GM19372 (cell line): ENCODE measurements at regions not wholly inside any gene's neighbourhood (a gene's known extent, or its start where the extent isn't known, plus 50 kb on each side); places are given as distances from the start of the nearest gene placed in this dataset.
"Not testable (repeated sequence)": the region's sequence is repeated elsewhere in the genome, so short reads cannot be mapped to it uniquely, and the experiment has no call there.

Experiments used
- ATAC-seq: cut with Tn5 transposase; IDR thresholded peaks from one replicate; pipeline ENCODE4 v1.9.1; 2021; ENCODE audit warnings: mild to moderate bottlenecking, low read depth, moderate library complexity; ENCODE audit not compliant: unreplicated experiment

DNA sequence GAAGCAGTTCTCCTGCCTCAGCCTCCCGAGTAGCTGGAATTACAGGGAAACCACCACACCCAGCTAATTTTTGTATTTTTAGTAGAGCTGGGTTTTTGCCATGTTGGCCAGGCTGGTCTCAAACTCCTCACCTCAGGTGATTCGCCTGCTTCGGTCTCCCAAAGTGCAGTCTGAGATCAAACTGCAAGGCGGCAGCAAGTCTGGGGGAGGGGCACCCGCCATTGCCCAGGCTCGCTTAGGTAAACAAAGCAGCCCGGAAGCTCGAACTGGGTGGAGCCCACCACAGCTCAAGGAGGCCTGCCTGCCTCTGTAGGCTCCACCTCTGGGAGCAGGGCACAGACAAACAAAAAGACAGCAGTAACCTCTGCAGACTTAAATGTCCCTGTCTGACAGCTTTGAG lies 725.2 kb upstream of the ANKRD30A start:
- ATAC-seq, result not testable (repeated sequence)

DNA sequence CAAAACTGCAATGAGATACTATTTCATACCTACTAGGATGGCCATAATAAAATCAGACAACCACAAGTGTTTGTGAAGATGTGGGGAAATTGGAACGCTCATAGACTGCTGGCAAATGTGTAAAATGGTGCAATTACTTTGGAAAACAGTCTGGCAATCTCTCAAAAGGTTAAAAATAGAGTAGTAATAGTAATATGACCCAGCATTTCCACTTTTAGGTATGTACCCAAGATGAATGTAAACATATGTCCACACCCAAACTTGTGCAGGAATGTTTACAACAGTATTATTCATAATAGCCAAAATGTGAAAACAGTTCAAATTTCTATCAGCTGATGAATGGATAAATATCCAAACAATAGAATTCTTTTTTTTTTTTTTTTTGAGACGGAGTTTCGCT lies 731.6 kb upstream of the ANKRD30A start:
- no peak for ATAC-seq

DNA sequence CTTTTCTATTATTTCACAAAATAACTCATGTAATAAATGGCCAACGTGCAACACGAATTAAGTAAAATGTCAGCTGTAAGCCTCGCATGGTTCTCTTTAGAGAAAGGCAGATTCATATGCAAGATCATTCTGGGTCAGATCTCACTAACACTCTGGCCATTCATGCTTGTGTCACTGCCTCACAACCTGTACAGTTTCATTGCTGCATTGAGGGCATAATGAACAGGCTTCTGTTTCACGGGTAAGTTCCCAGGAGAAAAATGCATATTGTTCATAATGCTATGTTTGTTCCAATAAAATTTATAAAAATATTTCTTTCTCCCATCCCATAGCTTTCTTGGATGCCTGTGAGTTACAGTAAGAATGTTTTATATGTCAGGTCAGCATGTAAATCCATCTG lies 734.0 kb upstream of the ANKRD30A start:
- ATAC-seq, result no peak

DNA sequence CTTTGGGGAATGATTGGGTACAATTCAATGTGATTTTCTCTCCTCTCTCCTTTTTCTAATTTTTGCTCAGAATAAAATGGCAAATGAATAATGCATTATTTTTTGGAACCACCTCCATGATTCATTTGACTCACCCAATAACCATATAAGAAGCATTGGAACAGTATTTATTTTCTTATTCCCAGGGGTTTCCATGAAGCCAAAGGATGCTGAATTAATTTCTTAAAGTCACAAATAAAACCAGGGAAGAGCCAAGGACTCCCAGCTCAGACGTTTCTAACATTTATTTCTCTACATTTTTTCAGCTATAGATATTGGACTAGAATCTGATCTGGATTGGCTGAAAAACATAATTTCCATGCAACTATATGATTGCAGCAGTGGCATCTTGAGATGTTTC lies 735.2 kb upstream of the ANKRD30A start:
- no peak for ATAC-seq

DNA sequence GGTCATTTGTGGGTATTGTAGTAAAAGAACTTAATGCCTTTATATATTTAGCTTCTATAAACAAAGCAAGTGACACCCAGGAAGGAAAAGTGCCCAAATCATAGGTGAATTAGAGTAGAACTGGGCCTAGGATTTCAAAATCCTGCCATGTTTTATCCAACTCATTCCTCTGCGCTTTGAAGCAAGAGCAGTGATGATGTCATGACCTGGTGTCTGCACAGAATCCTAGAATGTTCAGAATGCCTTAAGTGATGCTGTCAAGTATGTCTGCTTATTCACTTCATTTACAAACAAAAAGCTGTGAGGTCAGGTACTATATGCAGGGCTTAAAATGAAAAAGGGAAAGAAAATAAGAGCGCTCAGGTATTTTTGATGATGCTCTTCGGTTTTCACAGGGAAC lies 737.2 kb upstream of the ANKRD30A start:
- no peak for ATAC-seq

DNA sequence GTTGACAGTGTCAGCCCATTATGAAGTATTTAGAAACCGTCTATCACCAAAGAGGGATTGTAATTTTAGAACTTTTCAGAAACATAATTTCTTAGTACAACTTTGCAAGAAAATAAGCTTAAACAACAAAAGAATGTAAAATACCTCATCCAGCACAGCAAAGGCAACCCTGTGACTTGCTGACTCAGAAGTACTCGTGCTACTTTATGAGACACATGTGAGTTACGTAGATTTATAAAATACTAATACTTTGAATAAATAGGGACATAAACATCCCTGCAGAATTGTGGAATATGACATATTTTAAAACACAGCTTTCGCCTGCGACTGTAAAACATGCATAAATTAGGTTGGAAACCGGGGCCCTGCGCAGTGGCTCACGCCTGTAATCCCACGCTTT lies 739.7 kb upstream of the ANKRD30A start:
- ATAC-seq, result no peak

DNA sequence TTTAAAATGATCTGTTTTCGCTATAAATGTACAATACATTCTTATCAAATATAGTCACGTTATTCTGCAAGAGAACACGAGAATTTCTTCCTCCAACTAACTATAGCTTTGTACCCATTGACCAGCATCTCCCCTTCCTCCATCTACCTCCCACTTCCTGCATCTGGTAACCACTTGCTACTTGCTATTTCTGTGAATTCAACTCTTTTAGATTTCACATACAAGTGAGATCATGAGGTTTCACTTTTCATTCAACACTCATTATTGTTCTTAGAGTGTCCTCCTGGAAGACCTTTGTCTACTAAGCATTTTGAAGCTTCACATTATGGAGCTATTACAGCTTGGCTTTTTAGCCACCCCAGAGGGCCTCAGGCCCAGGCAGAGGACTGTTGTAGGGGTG lies 741.3 kb upstream of the FZD8 start:
- no peak for ATAC-seq

DNA sequence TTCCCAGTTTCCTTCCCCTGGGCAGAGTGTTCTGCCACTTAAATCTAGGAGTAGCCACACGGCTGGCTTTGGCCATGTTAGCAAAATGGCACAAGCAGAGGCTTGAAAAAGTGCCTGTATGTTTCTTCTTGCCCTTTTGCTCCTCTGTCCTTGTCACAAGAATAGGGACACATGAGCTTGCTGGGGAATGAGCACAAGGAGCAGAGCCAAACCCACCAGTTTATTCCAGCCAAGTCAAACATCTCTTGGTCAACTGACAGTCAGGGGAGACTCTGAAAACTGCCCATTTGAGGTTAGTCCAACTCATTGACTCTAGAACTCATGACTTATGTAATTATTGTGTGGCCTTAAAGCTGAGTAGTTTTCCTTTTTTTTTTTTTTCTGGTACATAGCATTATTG lies 739.7 kb upstream of the FZD8 start:
- ATAC-seq, result no peak

DNA sequence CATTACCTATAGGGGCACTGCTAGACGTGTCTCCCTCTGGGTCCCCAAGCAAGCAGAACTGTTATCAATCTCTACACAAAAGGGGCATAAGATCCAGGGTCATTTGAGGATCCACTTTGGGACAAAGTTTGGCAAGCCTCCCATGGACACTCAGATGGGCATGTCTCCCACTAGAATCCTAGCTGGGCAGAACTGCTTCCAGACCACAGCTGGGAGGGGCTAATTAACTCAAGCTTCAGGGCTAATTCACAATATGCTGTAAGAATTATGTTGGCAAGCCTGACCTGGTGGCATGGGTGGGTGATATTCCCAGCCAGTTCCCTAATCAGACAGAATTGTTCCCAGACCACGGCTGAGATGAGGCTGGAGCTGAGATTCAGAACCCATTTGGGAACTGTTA lies 738.4 kb upstream of the FZD8 start:
- no peak for ATAC-seq

DNA sequence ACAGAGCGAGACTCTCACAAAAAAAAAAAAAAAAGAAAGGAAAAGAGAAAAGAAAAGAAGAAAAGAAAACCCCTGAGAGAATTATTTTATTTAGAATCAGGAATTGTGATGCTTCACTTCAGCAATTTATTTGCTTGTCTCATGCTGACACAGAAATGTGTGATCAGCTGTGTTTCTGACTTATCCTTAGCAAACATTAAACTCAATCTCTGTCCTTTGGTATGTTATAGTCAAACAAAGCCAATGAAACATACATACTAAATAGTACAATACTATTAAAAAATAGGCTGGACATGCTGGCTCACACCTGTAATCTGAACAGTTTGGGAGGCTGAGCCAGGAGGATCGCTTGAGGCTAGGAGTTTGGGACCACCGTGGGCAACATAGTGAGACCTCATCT lies 733.0 kb upstream of the FZD8 start:
- ATAC-seq, result no peak

DNA sequence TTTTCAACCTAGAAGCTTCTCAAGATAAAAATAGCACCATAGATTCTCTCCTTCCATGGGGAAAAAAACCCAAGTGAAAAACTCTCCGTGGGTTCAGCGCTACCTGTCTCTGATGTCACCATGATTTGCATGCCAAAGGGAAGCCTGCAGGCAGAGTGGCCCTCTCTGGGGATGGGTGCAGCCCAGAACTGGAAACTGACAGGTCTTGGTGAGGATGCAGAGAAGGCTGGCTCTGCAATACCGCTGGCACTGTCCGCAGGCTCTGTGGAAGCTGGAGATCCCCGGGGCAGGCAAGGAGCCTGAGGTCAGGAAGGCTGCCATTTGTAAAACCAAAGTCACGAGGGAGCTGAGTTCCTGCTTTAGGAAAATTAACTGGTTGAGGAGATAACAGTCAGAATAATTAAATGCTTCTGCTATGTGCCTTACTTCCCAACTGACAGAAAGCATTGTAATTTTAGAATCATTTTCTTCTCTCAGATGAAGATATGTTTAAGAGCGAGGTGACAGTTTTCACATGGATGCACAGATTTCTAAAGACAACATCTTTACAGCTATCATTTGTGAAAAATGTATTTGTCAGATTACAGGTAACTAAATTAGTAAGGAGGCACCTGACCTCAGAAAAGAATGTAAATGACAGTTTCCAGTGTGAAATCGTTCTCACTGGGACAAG lies 731.5 kb upstream of the FZD8 start:
- ATAC-seq, result no peak

DNA sequence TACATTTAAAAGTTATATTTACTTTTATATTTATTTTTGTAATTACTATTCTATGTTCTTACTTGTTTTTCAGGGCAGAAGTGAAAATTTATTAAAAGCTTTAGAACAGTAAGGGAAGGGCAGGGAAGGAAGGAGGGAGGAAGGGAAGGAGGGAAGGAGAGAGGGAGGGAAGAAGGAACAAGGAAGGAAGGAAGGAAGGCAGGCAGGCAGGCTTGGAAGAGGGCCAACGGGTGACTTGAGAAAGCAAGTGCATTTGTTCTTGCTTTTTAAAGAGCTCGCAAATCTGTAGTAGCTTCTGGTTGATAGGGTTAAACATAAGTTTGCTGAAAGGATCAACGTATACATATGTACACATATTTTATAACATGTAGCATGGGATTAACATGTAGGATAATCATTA lies 725.3 kb upstream of the FZD8 start:
- ATAC-seq, result no peak

DNA sequence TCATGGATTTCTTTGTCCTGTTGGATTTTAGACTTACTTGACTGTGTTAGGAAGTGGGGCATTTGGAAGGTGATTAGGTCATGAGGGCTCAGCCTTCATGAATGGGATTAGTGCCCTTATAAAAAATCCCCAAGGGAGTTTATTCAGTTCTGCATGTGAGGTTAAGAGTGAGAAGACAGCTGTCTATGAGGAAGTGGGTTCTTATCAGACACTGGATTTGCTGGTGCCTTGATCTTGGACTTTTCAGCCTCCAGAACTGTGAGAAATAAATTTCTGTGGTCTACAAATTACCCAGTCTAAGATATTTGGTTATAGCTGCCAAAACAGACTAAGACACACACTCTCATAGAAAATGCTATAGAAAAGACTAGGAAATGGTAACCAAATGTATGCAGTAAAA lies 724.7 kb upstream of the FZD8 start:
- ATAC-seq, result no peak

DNA sequence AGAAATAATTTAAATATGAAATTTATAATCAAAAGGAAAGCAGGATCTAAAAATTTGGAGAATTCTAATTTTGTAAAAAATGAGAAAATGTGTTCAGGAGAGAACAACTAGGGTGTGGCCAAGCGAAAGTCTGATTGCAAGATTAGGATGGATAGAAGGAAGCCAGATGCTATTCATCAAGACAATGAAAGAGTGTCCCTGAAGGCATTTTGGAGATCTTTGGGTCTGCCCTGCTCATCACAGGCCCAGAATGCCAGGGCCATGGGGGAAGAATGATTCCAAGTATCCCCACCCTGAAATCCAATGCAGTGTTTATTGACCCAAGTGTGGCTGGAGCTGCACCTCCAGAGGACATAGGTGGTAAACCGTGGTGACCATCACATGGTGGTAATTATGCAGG lies 724.0 kb upstream of the FZD8 start:
- ATAC-seq, result no peak

DNA sequence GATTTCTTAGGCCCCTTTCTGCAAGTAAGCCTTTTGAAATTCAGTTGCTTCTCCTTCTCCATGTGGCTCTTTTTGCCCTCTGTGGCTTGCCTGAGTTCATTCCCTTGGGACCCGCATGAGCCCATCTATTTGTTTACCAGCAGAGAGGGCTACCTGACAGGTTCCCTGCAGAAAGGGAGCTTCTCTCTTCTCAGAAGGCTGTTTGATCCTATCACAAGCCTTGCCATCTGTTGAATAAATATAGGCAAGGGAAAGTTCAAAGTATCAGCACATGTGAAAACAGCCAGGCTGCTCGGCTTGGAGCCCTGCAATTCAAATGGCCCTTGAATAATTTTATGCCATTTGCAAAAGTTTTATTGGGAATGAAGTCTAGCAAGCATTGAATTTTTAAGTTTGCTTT lies 720.2 kb upstream of the FZD8 start:
- no peak for ATAC-seq

DNA sequence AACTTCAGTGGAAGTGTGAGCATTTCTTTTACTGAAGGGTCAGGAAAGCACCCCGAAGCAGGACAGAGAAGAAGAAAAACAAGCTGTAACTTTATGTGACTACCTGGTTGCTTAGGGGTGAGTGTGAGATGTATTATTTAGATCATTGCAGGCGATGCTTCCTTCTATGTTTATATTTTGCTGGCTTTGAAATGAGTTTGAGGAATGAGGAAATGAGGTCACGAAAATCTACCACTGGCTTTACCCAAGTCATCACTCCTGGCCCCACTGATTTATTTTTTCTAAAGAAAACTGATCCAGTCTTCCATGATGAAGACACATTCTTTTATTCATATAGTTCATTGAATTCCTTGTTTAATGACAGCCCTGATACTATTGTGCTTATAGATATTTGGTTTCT lies 716.6 kb upstream of the FZD8 start:
- ATAC-seq, result no peak

DNA sequence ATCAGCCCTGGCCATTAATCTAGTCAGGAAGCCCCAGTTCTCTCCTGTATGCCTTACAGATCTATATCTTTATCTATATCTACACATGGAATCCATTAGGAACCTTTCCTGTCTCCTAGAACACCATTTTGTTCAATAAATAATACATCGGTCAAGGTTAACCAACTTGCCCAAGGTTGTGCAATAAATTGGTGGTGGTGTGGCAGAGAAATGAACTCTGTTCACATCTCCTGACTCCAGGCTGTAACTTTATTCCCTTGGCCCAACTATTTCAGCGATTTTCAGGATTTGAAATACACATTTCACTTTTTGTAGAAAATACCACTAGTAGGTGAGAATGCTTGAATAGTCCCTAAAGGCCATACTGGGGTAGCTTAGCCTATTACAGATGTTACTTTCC lies 712.5 kb upstream of the FZD8 start:
- ATAC-seq, result no peak

DNA sequence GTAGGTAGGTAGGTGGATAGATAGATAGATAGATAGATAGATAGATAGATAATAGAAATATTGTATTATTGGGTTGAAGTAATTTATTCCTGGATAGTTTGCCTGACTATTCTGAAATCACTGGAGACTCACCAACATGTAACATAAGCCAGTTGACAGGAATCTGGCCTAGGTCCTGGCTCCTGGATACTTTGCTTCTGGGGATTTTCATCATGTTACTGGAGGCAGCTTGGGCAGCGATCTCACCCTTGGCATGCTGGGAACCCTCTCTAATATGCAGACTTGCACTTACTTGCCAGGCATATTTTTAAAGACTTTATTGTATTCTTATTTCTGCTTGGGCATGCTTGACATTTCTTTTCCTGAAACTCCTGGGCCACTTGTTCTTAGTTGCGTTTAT lies 709.1 kb upstream of the FZD8 start:
- no peak for ATAC-seq

DNA sequence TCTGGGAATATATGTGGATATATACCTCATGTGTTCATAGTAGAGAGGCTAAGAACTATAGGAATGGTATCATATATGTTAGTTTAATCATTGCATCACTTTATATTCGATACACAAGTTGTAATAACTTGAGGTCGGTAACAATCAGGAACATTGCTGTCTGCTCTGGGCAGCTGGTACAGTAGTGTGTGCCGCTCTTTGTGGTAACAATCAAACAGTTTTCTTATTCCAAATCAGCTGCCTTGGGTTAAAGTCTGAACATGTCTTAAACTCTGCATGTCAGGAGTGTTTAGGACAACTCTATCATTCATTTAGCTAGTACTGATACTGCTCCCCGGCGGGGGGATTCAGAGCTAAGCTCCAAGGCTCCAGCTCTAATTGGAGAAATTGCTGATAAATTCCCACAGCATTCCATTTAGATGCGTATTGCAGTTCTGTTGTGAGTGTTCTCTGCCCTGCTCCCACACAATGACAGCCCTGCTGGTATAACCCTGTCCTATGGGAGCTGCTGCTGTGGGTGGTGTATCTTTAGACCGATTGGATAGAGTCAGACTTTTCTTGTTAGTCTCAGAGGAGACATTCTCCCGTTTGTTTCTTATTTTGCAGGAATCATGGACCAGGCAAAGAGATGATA lies 707.5 kb upstream of the FZD8 start:
- no peak for ATAC-seq

DNA sequence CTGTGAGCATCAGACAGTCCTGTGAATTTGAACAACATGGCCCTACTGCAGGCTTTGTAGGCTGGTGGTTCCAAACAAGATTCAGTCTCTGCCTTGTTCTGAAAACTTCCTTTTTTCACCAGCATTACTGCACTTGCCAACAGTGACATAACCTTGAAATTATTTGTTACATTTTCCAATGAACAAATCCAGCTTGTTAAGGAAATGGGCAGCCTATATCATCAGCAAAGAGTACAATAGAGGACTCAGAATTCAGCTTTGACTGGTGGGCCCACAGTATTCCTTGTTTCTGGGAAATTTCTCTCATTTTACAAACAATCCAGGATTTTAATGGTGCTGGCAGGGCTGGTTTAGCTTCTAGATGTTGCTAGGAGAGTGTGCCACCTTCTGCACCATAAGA lies 703.7 kb upstream of the FZD8 start:
- no peak for ATAC-seq

DNA sequence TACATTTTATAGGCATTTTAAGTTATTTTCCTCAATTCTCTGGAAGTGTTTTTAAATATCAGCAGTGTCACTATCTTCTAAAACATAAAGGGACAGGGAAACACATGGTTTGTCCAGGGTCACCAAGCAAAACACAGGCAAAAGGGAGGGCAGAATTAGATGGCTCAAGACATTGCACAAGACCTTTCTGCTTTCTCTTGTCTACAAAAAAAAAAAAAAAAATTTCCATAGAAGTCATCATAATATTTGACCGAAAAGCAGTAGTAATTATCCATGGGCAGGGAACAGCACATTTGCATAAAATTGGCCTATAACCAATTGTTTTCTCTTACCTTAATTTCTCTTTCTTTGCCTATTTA lies 703.1 kb upstream of the FZD8 start:
- no peak for ATAC-seq

DNA sequence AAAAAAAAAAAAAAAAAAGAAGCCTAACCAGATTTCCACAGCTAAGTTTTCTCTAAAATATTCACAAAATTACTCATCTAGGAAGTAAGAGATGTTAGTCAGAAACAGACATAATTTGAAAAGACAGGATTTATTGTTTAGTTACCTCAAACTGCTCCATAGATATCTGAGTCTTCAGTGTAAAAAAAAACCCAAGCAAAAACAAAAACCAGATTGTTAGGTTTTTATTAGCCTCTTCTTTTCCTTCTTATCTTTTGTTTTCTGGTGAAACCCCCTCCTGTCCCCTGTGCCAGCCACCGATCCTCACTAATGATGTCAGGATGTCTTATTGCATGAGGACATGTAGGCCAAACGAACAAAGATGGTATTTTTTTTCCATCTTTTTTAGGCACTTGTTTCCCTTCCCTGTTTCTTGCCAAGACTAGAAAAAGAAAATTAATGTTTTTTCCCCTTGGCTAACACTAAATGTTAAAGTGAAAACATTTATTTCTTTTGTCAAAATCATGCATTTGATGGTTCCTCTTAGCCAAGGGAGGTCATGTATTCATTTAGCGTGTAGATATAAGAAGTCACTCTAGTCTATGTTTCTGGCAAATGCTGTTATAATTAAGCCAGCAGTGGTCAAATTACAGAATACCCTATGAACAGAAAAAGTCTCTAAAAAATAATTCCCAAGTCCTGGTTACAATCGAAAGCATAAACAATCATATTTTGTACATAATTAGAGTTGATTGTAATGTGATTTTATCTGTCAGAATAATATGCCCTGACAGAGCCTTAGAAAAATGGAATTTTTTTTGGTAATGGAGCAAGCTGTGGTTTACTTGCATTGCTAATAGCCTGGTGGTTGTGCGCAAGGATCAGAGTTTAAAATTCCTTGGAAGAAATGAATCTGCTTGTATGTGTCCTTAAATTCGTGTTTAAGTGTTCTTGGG lies 702.4 kb upstream of the FZD8 start:
- no peak for ATAC-seq
